SK-N-SH (cell line): ENCODE measurements at regions not wholly inside any gene's neighbourhood (a gene's known extent, or its start where the extent isn't known, plus 50 kb on each side); places are given as distances from the start of the nearest gene placed in this dataset.

ENCODE experiments used
- CTCF ChIA-PET: fragments of 300-600, 350-600 bp; formaldehyde crosslinking; extraction: SDS; loops from one replicate; lab custom pipeline; 2021; lab: Yijun Ruan, JAX
- POLR2A ChIA-PET: fragments of 350-600 bp; sonication (Branson Sonifier 250); formaldehyde crosslinking; extraction: SDS; loops from one replicate; lab custom pipeline; 2020; ENCODE audit warnings: antibody characterized with exemption, inconsistent platforms; lab: Yijun Ruan, JAX
- DNase-seq: peaks from one replicate; pipeline ENCODE4 v3.0.0; 2012
- H2AFZ ChIP-seq: fragments of 200-600 bp; sonication (generic); 2 replicates; pipeline ENCODE4 v1.8.1; 2016; ENCODE audit warnings: antibody characterized with exemption, mild to moderate bottlenecking, low read depth
- H3F3A ChIP-seq: fragments of 200-600 bp; sonication (generic); replicated peaks from 2 replicates; pipeline ENCODE3; 2016; ENCODE audit warnings: antibody characterized with exemption, mild to moderate bottlenecking; ENCODE audit not compliant: insufficient read depth
- H3K27ac ChIP-seq, 2 experiments: fragments of 200-500 bp in 1 of 2; fragments of 200-600 bp in 1 of 2; sonication (Bioruptor generic) in 1 of 2; sonication (generic), shearing (Covaris generic) in 1 of 2; 2 replicates each; pipeline versions ENCODE4 v1.5.1 to v1.6.1; 2014 to 2016; ENCODE audit warnings: low read depth in 2 of 2, inconsistent platforms in 1 of 2, low read length in 1 of 2, mild to moderate bottlenecking in 1 of 2, mixed read lengths in 1 of 2
- H3K27me3 ChIP-seq: fragments of 200-600 bp; sonication (generic), shearing (Covaris generic); 2 replicates; pipeline ENCODE4 v1.6.1; 2016; ENCODE audit warnings: mixed run types; ENCODE audit not compliant: insufficient read depth
- H3K36me3 ChIP-seq, 2 experiments: fragments of 200-500 bp in 1 of 2; fragments of 200-600 bp in 1 of 2; sonication (Bioruptor generic) in 1 of 2; sonication (generic) in 1 of 2; replicated peaks in 1 of 2; 2 replicates each; pipeline versions ENCODE3 to v1.5.1; 2014 to 2016; ENCODE audit warnings: low read length in 1 of 2, mild to moderate bottlenecking in 1 of 2; ENCODE audit not compliant: insufficient read depth in 2 of 2, control insufficient read depth in 1 of 2
- H3K4me1 ChIP-seq, 2 experiments: fragments of 200-500 bp in 1 of 2; fragments of 200-600 bp in 1 of 2; sonication (Bioruptor generic) in 1 of 2; sonication (generic), shearing (Covaris generic) in 1 of 2; 2 replicates each; pipeline versions ENCODE4 v1.5.1 to v1.6.1; 2014 to 2016; ENCODE audit warnings: low read depth in 1 of 2, low read length in 1 of 2, mixed run types in 1 of 2; ENCODE audit not compliant: insufficient read depth in 2 of 2, control insufficient read depth in 1 of 2
- H3K4me2 ChIP-seq: fragments of 200-600 bp; sonication (generic), shearing (Covaris generic); 2 replicates; pipeline ENCODE4 v1.6.1; 2017; ENCODE audit warnings: mixed run types
- H3K4me3 ChIP-seq, 2 experiments: fragments of 200-500 bp in 1 of 2; fragments of 200-600 bp in 1 of 2; sonication (Bioruptor generic) in 1 of 2; sonication (generic), shearing (Covaris generic) in 1 of 2; 2 replicates each; pipeline versions ENCODE4 v1.5.1 to v1.8.1; 2014 to 2016; ENCODE audit warnings: low read depth in 2 of 2, inconsistent platforms in 1 of 2, low read length in 1 of 2, mild to moderate bottlenecking in 1 of 2, mixed read lengths in 1 of 2, moderate library complexity in 1 of 2
- H3K79me2 ChIP-seq: fragments of 200-600 bp; sonication (generic); 2 replicates; pipeline ENCODE4 v1.8.1; 2017; ENCODE audit warnings: mild to moderate bottlenecking; ENCODE audit not compliant: insufficient read depth
- H3K9ac ChIP-seq: fragments of 200-600 bp; sonication (generic); 2 replicates; pipeline ENCODE4 v1.6.1; 2017; ENCODE audit warnings: mixed run types
- H3K9me2 ChIP-seq: fragments of 200-600 bp; sonication (generic); 2 replicates; pipeline ENCODE4 v1.6.1; 2017; ENCODE audit warnings: mixed run types
- H3K9me3 ChIP-seq: fragments of 200-600 bp; sonication (generic); 2 replicates; pipeline ENCODE4 v1.6.1; 2017; ENCODE audit warnings: mixed run types, mild to moderate bottlenecking, moderate library complexity
- H4K20me1 ChIP-seq: fragments of 200-600 bp; sonication (generic); 2 replicates; pipeline ENCODE4 v1.6.1; 2017; ENCODE audit warnings: mild to moderate bottlenecking, mixed run types; ENCODE audit not compliant: insufficient read depth
- CHD2 ChIP-seq: fragments of 150-350 bp; IDR thresholded peaks from 2 replicates; pipeline ENCODE4 v1.6.1; 2018; ENCODE audit warnings: low read length; ENCODE audit not compliant: partially characterized antibody
- CTCF ChIP-seq: fragments of 200-600 bp; sonication (generic); IDR thresholded peaks from 2 replicates; pipeline ENCODE4 v1.6.1; 2017; ENCODE audit warnings: antibody characterized with exemption, mild to moderate bottlenecking, moderate library complexity
- EP300 ChIP-seq, 2 experiments: IDR thresholded peaks; 2 replicates each; pipeline versions ENCODE4 v1.4.0 to v1.6.1; 2012; ENCODE audit warnings: borderline replicate concordance in 1 of 2, low read depth in 1 of 2, low read length in 1 of 2
- EZH2phosphoT487 ChIP-seq: fragments of 200-600 bp; sonication (generic); IDR thresholded peaks from 2 replicates; pipeline ENCODE4 v1.6.1; 2017; ENCODE audit warnings: low read depth, mixed run types, mild to moderate bottlenecking, antibody characterized with exemption, moderate library complexity, borderline replicate concordance
- FOSL2 ChIP-seq: IDR thresholded peaks from 2 replicates; pipeline ENCODE4 v1.4.0; 2012; ENCODE audit warnings: low read depth, mild to moderate bottlenecking, moderate library complexity, borderline replicate concordance
- FOXM1 ChIP-seq: IDR thresholded peaks from 2 replicates; pipeline ENCODE4 v1.4.0; 2012; ENCODE audit warnings: low read depth, mild to moderate bottlenecking
- GABPA ChIP-seq: IDR thresholded peaks from 2 replicates; pipeline ENCODE4 v1.4.0; 2012; ENCODE audit warnings: low read depth, mild to moderate bottlenecking
- GATA2 ChIP-seq: sonication (generic); formaldehyde crosslinking; IDR thresholded peaks from 2 replicates; pipeline ENCODE4 v1.5.0; 2020; ENCODE audit warnings: mild to moderate bottlenecking, missing genetic modification reagents
- JUND ChIP-seq: IDR thresholded peaks from 2 replicates; pipeline ENCODE4 v1.4.0; 2012
- MAX ChIP-seq: IDR thresholded peaks from 2 replicates; pipeline ENCODE4 v1.4.0; 2012; ENCODE audit warnings: low read depth
- MEF2A ChIP-seq: IDR thresholded peaks from 2 replicates; pipeline ENCODE4 v1.4.0; 2012; ENCODE audit warnings: low read depth, borderline replicate concordance
- NRF1 ChIP-seq: IDR thresholded peaks from 2 replicates; pipeline ENCODE4 v1.6.1; 2012; ENCODE audit warnings: low read depth, mild to moderate bottlenecking, low read length
- POLR2AphosphoS5 ChIP-seq: IDR thresholded peaks from 2 replicates; pipeline ENCODE4 v1.6.1; 2012; ENCODE audit warnings: low read depth, low read length
- RAD21 ChIP-seq: IDR thresholded peaks from 2 replicates; pipeline ENCODE4 v1.6.1; 2012; ENCODE audit warnings: mild to moderate bottlenecking, low read length
- RFX5 ChIP-seq: IDR thresholded peaks from 2 replicates; pipeline ENCODE4 v1.6.1; 2012; ENCODE audit warnings: mild to moderate bottlenecking, improper control_type of control experiment, low read length
- RXRA ChIP-seq: IDR thresholded peaks from 2 replicates; pipeline ENCODE4 v1.4.0; 2012; ENCODE audit warnings: low read depth, mild to moderate bottlenecking, borderline replicate concordance
- SMC3 ChIP-seq: IDR thresholded peaks from 2 replicates; pipeline ENCODE4 v1.6.1; 2012; ENCODE audit warnings: low read depth, low read length, improper control_type of control experiment
- TEAD4 ChIP-seq: IDR thresholded peaks from 2 replicates; pipeline ENCODE4 v1.4.0; 2012; ENCODE audit warnings: mild to moderate bottlenecking, borderline replicate concordance; ENCODE audit not compliant: insufficient read depth
- USF1 ChIP-seq: IDR thresholded peaks from 2 replicates; pipeline ENCODE4 v1.4.0; 2012; ENCODE audit warnings: low read depth, borderline replicate concordance
- USF2 ChIP-seq: fragments of 150-350 bp; IDR thresholded peaks from 2 replicates; pipeline ENCODE4 v1.6.1; 2017; ENCODE audit warnings: antibody characterized with exemption, low read length, low read depth, borderline replicate concordance
- YY1 ChIP-seq: IDR thresholded peaks from 2 replicates; pipeline ENCODE4 v1.4.0; 2012; ENCODE audit warnings: low read depth, mild to moderate bottlenecking
- whole genome bisulfite sequencing: methylation state at CpG from one replicate; pipeline ENCODE4 v1.1.6; 2017; ENCODE audit warnings: low lambda C conversion rate; 5-methylcytosine and 5-hydroxymethylcytosine counted together

- TF ChIP-seq CTCF (no peak), TEAD4 (no peak), GATA2 (CRISPR knock-in tag) (no peak), RFX5 (no peak), MEF2A (no peak), FOSL2 (no peak), RXRA (no peak)
Observed at GRCh38 chr5:152237531-152237930, 167.5 kb downstream of the NMUR2 start (continued).

- Histone ChIP-seq H3K9me3 (no peaks in the 10 kb centered on the region), H2AFZ (no peak overlapping the region), H3K4me1 (no peaks in the 10 kb centered on the region), H3K9me2 (no peaks in the 10 kb centered on the region), H3K36me3 (no peaks in the 10 kb centered on the region), H4K20me1 (no peaks in the 10 kb centered on the region), H3K27ac (no peak overlapping the region), H3K9ac (no peak overlapping the region), H3F3A (no peaks in the 10 kb centered on the region), H3K4me2 (no peak overlapping the region), H3K27me3 (no peaks in the 10 kb centered on the region), H3K4me3 (no peak overlapping the region), H3K79me2 (no peaks in the 10 kb centered on the region)
- WGBS = 10% methylated on average over 7 of the region's 7 CpGs
- DNase-seq = no peak
- POLR2A ChIA-PET = no interaction called here
- no peak for TF ChIP-seq FOXM1
- no peak for TF ChIP-seq YY1
- no peak for TF ChIP-seq MAX
- TF ChIP-seq GABPA = no peak
- TF ChIP-seq SMC3 = no peak
- no peak for TF ChIP-seq FOSL2
- no peak for TF ChIP-seq TEAD4
- no peak for TF ChIP-seq USF1
- TF ChIP-seq USF2 = no peak
- no peak for TF ChIP-seq POLR2AphosphoS5
- no peak for TF ChIP-seq CHD2
- no peak for TF ChIP-seq JUND
- no peak for TF ChIP-seq RAD21
- no peak for TF ChIP-seq EZH2phosphoT487
- TF ChIP-seq NRF1 = no peak
- no peak for TF ChIP-seq GATA2 (CRISPR knock-in tag)
- no peak for TF ChIP-seq EP300 (IDR thresholded peaks at IDR 0.05; ENCODE audit: borderline replicate concordance in 1 of 2, low read depth in 1 of 2, low read length in 1 of 2)
- CTCF ChIA-PET = interaction anchor here (0.6 kb wide), 1 partner anchor 68 kb away, joined by 3 read pairs; no protein-coding TSS in a partner anchor
Observed at GRCh38 chr5:152226191-152226590, 178.9 kb downstream of the NMUR2 start.
